HS-27A (cell line): ENCODE measurements at regions not wholly inside any gene's neighbourhood (a gene's known extent, or its start where the extent isn't known, plus 50 kb on each side); places are given as distances from the start of the nearest gene placed in this dataset.
"Not testable (repeated sequence)": the region's sequence is repeated elsewhere in the genome, so short reads cannot be mapped to it uniquely, and the experiment has no call there.

ENCODE experiments used
- DNase-seq: peaks from one replicate; pipeline ENCODE4 v3.0.0-alpha.2; 2012; ENCODE audit warnings: low read depth, missing footprints

DNA sequence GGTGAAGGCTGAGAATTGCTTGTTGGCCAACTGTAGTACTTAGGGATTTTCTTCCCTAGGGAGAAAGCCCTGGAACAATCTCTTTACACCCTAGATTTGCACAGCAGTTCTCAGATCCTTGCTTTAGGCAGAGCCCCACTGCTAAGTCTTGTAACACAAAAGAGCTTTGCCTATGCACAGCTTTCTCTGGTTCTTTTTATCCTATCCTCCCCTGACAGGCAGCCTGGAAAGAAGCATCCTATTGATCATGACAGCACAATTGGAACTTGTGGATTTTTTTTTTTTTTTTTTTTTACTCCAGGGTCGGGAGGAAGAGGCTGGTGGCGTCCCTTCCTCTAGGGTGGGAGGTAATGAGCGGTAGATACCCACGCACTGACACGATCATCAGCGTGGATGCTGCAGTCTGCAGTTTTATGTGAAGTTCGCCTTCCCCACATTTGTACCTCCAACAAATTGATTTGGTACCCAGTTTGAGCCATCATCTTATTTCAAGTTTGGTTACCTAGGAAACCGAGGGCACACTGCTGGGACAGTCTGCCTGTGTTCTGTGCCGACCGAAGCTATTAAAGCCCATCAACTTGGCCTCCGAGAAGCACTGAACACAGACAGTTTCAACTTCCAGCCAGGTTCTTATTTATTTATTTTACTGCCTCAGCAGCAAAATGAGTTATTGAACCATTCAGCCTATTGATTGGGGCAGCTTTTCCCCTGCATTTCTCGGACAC, 110.1 kb downstream of the NRN1 start:
- DNase-seq, result no peak

DNA sequence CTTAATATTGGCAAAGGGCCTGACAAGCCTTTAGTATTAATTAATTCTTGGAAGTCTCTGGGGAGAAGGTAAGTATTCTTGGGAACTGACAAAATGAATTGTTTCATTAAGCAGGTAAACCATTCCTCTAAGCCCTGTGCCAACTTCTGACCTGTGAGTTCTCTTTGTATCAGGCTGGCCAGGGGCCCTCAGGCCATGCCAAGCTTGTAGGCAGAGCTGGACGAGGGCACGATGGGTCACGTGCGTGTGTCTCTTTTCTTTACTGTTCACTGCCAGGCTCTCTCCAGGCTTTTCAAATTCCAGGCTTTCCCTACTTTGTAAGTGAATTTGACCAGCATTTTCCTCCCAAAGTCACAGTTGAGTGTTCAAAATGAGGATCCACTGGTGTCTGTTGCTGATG, 112.4 kb downstream of the NRN1 start:
- no peak for DNase-seq

DNA sequence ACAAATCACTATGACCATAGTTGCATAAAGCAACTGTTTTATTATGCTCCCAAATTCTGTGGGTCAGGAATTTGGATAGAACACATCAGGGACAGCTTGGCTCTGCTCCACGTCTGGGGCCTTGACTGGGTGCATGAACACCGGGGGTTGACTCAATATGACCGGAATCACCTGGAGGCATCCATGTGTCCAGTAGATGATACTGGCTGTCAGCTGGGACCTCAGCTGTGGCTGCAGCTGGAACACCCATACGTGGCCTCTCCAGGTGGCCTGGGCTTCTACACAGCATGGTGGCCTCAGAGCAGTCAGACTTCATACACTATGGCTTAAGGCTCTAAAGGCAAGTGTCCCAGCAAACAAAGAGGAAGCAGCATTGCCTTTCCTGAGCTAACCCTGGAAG, 113.4 kb downstream of the NRN1 start:
- no peak for DNase-seq

DNA sequence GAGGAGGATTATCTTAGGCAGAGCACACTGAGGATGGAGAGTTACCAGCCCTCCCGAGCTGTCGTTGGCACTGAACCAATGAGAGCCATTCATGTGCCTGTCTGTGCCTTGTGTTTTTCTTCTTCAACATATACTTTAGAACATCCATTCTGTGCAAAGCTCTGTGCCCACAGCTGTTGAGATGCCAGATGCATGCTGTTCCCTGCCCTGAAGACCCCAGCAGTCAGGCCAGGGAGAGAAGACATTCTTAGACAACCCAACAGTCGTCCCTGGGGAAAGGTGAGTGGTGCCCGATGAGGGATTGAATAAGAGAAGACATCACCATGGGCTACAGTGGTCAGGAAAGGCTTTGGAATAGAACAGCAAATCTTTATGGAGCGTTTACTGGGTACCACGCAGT, 114.1 kb downstream of the NRN1 start:
- no peak for DNase-seq

DNA sequence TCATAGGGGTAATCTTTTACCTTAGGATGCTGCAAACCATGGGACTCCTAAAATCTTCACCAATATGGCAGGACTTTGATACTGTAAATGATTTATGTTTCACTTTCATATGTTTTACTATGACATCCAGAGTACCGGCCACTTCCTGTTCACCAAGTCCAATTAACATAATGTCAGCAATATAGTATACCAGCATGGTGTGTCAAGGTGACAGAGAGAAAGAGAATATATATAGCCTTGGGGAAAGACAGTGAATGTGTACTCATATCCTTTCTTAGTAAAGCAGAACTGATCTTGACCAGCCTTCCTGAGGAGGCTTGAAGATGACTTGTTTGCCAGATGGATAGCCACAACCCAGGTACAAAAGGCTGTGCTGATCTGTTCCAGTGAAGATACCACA, 127.9 kb downstream of the NRN1 start:
- no peak for DNase-seq

DNA sequence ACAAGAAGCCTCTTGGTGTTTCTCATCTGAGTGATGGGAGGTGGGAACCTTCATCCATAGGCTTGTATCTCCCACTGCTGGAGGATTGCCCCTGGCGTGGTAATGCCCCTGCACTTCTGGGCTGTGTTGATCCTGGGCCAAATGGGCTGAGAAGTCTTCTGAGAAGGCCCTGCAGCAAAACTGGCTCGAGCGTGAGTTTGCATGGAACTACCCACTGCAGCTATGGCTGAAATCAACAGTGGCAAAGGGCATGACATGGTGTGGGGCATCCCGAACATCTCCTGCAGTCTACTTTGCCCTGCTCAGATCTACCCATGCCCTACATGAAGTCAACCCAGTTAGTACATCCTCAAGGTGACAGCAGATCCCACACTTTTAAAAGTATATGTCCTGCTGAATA, 130.6 kb downstream of the NRN1 start:
- DNase-seq, result no peak

DNA sequence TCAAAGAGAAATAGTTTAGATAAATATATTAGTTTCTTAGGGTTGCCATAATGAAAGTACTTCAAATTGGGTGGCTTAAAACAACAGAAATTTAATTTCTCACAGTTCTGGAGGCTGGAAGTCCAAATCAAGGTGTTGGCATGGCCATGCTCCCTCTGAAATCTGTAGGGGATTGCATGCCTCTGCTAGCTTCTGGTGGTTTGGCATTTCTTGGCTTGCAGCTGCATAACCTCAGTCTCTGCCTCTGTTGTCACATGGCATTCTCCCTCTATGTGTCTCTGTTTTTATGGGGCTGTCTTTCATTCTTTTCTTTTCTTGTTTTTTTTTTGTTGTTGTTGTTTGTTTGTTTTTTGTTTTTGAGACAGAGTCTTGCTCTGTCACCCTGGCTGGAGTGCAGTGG, 132.7 kb downstream of the NRN1 start:
- DNase-seq, result not testable (repeated sequence)

DNA sequence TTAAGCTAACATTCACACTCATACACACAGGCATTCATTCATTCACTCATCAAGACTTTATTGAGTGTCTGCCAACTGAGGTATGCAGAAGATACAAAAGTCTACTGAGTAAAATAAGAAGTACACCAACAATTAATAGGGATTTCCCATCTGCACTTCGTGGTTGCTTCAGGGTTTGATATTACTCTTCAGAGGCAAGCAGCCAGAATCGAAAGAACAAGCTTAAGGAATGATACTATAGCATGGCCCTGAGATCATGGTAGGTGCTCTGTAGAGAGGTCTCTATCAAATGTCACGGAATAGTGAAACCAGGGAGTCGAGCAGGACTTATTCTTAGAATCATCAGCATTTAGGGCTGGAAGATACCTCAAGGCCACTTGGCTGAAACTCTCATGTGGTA, 135.4 kb downstream of the NRN1 start:
- no peak for DNase-seq

DNA sequence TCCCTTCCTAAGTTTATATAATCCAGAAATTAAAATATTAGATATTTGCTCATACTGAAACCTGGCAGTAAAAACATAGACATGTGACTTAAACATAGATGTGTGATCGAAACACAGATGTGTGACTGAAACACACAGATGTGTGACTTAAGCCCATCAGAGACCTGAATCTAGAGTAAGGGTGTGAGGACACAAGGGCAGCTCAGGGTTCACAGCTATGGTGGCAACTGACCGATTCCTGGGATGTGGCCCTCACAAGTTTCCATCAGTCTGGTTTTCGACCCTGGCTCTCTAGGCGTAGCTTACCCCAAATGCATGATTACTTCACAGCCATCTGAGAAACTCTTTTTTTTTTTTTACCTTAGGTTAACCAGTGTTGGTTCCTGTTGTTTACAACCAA, 137.0 kb downstream of the NRN1 start:
- no peak for DNase-seq

DNA sequence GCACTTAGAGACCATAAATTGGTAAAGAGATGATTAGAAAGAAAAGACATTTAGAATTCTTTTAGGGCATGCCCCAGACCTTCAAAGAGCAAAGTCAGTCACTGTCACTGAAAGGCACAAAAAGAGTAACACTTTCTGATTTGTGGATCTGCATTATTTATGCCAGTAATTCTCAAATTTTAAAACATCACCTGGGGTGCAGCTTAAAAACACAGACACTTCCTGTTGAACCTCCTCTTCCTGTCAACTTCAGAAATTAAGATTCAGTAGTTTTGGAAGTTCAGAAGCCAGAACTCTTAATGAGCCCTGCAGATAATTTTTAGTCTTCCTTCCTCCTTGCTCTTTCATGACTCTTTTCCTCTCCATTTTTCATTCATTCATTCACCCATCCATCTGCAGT, 137.5 kb downstream of the NRN1 start:
- DNase-seq, result no peak

DNA sequence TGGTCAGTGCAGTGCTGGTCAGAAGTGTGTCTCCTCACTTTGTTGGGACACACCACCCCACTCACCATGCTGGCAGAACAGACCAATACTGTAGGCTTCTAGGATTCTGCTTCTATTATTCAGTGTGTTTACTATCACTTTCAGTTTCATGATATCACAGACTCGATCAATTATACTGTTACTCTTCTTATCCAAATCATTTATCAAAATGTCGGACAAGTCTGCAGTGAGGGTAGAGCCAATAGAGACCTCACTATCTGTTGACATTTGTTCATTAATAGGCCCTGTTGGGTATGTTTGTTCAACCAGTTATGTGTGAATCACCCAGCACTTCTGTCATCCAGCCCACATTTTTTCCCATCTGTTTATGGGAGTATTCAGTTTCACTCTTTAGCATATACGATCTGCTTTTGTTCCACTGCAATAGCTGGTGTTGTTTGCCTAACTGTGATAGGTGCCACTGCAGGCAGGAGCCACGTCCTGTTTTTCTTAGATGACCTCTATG, 140.1 kb downstream of the NRN1 start:
- DNase-seq, result no peak

DNA sequence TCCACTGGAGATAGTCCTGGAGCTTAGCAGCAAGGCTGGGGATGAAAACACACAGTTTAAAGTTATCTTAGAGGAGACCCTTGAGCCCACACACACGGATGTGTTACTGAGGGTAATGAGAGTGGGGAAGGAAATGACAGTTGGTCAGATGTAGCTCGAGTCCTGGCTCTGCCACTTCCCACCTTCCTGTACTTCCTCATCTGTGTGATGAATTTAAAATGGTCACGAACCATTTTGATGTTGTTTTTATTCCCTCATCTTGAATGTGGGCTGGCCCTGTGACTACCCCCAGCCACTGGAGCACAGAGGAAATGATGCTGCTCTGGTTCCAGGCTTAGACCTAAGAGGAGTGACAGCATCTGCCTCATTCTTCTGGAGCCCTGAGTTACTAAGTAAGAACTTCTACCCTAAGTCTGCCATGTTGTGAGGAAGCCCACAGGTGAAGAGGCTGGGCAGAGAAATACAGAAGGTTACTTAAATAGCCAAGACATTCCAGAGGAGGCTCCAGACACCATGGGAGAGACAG, 141.2 kb downstream of the NRN1 start:
- DNase-seq, result no peak

DNA sequence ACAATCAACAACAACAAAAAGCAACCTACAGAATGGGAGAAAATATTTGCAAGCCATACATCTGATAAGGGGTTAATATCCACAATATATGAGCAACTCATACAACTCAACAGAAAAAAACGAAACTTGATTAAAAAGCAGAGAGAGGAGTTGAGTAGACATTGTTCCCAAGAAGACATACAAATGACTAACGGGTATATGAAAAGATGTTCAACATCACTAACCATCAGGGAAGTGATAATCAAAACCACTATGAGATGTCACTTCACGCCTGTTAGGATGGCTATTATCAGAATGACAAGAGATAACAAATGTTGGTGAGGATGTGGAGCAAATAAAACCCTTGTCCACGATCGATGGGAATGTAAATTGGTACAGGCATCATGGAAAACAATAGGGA, 145.9 kb downstream of the NRN1 start:
- DNase-seq, result no peak

DNA sequence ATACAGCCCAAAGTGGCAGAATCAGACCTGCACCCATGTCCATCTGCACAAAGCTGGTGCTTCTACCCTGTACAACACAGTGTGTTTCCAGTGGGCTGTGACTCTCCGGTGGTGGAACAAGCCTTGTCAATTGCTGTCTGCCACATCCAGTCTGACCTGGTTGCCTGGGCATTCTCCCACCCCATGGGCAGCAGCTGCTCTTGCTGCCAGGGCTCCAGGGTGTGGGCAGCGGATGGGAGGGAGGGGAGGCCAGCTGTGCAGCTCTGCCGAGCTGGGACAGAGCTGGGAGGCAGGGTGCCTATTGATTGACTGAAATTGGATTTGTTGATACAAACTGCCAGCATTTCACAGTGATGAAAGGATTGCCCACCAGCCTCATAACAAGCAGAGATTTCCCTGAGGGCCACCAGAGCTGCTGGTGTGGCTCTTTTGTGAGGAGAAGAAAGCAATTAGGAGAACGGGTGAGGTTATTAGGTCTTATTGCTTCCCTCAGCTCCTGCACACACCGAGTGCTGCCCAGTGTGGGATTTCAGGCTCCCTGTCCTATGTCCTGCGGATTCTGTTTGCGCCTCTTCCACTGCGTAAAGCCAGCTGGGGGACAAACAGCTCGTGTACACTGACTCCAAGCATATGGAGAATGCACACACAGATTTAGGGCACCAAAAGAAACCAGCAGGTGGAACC, 150.8 kb downstream of the NRN1 start:
- DNase-seq, result no peak

DNA sequence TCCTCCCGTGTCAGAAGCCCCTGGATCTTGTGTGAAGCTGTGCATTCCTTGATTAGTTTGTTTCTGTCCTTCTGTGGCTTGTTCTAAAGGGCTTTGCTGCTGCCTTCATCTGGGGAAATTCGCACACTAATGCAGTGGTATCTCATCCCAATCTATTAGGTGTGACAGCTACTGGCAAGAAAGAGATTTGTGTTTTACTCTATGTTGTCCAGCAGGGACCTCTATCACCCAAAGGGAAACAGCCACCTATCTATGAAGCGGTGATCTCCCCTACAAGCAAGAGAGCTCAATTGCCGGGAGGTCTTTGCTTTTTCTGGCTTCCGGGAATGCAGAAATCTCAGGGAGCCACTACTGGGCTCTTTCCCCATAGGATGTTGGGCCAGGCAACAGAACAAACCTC, 151.8 kb downstream of the NRN1 start:
- no peak for DNase-seq

DNA sequence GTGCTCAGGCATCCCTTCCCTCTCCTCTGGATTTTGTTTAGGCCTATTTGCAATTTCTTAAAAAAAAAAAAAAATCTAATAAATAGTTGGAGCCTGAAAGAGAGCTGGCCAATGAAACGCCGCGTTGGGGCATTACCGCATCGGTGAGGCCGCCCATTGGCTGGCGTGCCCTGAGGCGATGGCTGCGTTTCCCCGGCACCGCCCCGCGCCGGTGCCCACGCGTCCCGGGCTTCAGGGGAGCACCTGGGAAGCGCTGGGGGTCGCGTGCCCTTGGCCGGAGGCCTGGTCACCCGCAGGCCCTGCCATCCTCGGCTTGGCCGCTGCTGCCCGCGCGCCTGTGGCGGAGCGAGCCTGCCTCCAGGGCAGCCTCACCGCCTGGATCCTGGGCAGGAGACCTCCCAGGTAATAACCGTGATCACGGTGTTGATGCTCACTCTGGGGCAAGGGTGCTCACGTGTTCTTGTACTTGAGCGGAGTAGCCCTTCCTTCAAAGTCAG, 155.4 kb downstream of the NRN1 start:
- no peak for DNase-seq

DNA sequence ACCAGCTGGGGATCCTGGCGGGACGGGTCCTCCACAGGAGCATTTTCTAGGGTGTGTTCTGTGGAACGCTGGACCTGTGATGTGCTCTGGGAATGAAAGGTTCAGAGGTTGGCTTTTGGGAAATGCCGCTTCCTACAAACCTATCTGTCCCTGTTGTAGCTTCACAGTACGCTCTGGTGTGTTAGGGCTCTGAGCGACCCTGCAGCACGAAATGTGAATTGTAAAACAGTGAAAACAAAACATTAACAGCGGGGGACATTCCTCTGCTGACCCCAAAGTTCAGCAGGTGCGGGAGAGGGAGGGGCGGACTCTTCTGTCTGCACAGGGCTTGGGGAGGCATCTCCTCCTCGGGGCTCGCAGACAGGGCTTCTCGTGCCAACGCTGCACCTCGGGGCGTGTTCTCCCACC, 155.9 kb downstream of the NRN1 start:
- no peak for DNase-seq

DNA sequence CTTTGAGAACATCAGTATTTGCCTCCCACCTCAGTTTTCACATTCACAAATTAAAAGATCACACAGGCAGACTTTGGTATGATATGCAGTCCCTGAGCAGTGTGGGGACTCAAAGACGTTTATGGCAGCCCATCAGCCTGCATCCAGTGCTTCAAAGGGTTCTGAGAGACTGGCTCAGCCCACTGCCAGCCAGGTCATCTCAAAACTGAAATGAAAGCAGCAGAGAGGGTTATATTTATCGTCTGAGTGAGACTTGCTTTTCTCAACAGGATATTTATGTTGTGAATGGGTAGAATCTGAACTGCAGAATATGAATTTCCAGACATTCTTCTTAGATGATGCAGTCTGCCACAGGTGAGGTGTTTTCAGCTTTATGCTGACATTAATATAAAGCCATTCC, 159.8 kb downstream of the NRN1 start:
- no peak for DNase-seq

DNA sequence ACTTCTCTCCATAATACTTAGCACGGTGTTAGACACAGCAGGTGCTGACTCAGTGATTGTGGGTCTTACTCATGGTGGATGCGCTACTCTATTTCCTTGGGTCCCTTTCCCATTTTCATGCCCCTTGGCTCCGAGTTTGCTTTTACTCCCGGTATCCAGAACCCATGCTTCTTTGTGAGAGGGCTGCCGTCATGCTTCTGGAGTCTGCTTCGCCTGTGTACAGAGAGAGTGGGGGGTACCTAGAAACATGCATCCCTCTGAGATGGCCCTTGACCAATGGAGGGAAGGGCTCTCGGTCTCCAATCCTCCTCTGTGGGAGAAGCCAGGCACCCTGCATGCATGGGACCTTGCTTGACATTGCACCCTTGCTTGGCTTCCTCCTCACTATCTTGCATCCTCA, 160.4 kb downstream of the NRN1 start:
- DNase-seq, result no peak

DNA sequence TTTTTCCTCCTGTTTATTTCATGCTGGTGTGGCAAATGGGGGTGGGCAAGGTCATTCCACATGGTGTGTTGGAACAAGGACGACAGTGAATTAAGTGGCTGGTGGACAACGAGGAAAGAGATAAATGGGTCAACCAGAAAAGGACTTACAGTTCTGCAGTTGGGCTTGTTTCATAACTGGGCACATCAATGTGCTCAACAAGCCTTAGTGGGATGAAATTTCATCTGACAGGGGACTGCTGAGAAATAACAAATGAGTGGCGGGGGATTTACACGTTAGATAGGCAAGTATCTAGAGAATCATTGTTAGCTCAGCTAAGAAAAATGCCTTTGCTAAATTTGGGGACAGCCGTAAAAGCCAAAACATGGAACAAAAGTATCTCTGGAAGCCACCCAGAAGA, 163.6 kb downstream of the NRN1 start:
- DNase-seq, result no peak

DNA sequence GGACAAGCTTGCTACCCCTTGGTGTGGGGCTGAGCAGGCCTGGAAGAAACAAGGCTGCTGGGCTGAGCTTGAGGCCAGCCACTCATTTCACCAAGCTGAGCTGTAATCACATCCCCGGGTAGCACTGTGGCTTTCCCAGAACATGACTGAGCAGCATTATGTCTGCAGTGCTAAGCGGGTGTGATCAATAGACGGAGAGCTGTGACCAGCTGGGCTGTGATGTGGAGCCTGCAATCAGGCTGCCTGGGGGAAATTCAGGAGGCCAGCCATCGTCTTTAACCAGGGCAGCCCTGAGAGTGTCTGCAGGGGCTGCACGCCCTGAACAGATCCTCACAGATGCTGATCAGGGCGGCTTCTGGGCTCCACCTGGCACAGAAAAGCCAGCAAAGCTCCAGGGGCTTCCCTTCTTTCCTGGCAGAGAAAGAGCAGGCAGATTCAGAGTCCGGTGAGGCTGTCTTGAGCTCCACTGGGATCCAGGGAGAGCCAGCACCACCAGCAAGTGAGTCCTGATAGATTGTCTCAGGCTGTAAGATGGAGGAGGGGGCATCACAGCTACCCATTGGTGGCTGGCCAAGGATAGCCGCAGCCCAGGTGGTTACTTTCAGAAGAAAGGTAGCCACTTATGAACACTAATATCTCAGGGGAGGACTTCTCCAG, 165.9 kb downstream of the NRN1 start:
- DNase-seq, result no peak

DNA sequence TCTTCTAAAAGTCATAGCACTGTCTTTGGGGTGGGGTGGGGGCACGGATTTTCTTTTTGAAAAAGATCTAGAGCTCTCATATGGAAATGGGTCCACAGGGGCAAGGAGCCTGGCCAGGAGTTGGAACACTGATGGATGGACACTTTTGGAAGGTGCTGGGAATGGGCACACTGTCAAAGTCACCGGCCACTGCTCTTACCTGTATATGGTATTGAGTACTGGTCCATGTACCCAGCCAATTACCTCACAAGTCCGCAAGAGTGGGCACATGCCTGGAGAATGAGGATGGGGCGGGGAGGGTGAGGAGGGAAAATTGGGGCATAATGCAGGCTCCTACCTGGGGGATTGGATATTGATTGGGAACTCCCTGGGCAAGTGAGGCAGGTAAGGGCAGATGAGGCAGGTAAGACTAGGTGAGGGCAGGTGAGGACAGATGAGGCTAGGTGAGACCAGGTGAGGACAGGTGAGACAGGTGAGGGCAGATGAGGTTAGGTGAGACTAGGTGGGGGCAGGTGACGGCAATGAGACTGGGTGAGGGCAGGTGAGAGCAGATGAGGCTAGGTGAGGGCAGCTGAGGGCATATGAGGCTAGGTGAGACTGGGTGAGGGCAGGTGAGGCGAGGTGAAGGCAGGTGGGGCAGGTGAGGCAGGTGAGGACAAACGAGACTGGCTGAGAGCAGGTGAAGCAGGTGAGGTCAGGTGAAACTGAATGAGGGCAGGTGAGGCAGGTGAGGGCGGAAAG, 167.9 kb downstream of the NRN1 start:
- no peak for DNase-seq
